HK-2 (cell line): ENCODE measurements at regions not wholly inside any gene's neighbourhood (a gene's known extent, or its start where the extent isn't known, plus 50 kb on each side); places are given as distances from the start of the nearest gene placed in this dataset.
"Not testable (repeated sequence)": the region's sequence is repeated elsewhere in the genome, so short reads cannot be mapped to it uniquely, and the experiment has no call there.

Experiments
- DNase-seq: peaks from one replicate; pipeline ENCODE4 v3.0.0-alpha.2; 2018; ENCODE audit not compliant: unreplicated experiment

DNA sequence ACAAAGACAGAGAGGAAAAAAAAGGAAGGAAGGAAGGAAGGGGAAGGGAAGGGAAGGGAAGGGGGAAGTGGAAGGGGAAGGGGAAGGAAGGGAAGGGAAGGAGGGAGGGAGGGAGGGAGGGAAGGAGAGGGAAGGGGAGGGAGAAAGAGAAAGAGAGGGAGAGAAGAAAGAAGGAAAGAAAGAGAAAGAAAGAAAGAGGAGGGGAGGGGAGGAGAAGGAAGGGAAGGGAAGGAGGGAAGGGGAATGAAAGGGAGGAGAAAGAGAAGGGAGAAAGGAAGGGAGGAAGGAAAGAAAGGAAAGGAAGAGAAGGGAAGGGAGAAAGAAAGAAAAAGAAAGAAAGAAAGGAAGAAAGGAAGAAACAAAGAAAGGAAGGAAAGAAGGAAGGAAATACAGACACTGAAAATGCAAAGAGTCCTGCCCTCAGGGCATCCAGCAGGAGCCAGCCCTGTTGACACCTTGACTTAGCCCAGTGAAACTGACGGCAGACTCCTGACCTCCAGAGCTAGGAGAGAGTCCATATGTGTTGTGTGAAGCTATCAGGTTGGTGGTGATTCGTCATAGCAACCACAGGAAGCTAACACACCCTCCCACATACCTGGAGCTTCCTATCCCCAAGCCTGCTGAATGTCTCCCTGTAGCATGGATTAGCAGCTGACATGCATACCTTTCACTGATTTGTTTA is 58.7 kb upstream of the SULF2 start:
- DNase-seq: no peak

DNA sequence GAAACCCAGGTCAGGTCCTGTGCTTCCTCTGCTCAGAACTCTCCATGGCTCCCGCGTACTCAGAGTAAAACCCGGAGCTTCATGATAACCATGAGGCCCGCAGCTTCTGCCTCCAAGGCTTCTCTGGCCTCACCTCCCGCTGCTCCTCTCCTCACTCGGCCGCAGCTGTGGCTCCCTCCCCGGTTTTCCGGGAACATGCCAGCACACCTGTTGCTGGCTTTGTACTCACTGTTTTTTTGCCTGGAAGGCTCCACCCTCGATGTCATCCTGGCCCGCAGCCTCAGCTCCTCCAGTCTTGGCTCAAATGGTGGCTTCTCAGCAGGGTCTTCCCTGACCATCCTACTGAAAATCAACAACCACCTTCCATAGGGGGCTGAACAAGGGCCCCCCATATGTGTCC is 57.7 kb upstream of the SULF2 start:
- not testable (repeated sequence) for DNase-seq

DNA sequence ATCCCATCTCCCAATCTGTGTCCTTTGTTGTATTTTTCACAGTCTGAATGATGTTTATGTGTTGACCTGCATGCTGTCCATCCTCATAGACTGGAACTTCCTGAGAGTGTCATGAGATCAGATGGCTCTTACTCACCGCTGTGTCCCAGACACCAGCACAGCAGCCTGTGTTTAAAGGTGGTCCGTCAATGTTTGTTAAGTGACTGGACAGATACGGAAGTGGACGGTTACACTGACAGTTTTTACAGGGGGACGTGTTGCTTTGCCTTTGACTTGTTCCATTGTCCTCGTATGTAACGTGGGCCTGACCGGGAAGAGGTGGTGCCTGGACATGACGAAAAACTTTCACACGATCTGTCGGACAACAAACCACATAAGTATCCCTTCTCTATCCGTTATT is 56.7 kb upstream of the SULF2 start:
- not testable (repeated sequence) for DNase-seq

DNA sequence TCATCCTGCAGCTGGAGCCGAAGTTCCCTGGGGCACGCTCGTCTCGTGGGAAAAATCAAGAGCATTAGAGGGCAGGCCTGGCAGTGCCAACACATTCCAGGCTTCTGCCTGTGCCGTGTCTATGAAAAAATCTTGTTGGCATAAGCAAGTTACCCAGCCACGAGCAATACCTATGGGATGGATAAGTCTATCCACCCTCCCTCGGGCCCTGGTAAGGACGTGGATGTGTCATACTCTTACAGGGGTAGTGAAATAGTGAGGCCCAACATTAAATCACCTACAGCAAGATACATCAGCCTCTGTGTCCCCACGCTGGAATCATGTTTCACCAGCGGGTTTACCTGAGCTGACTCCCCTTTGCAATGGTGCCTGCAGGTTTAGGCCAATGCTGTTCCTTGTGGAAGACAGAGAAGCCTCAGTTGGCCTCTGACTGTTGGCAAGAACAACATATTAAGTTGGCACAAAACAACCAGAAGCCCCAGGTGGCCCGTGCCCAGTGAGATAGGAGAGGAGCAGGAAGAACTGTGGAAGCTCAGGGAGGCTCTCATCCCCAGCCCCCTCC is 51.1 kb upstream of the SULF2 start:
- DNase-seq: not testable (repeated sequence)
